WTC11 (cell line): ENCODE measurements at regions not wholly inside any gene's neighbourhood (a gene's known extent, or its start where the extent isn't known, plus 50 kb on each side); places are given as distances from the start of the nearest gene placed in this dataset.
A peak's percentile ranks its signal among the peaks of the same experiment; 100 is the strongest.

Experiments
- ATAC-seq: fragments of 200-7000 bp; cut with Tn5 transposase; 2 replicates; pipeline ENCODE4 v1.10.0; 2021; ENCODE audit warnings: mild to moderate bottlenecking, moderate library complexity
- CTCF ChIA-PET: fragments of 300-600 bp; sonication (Branson Sonifier 250); formaldehyde crosslinking; loops from one replicate; lab custom pipeline; 2021; ENCODE audit warnings: antibody characterized with exemption; lab: Charles Lee
- POLR2A ChIA-PET: fragments of 350-600 bp; sonication (Branson Sonifier 250); formaldehyde crosslinking; loops from one replicate; lab custom pipeline; 2021; ENCODE audit warnings: antibody characterized with exemption; lab: Charles Lee
- DNase-seq: peaks from one replicate; pipeline ENCODE4 v3.0.0; 2021; ENCODE audit warnings: low spot score
- H3K27ac Mint-ChIP-seq: 2 replicates; pipeline ENCODE4 v1.8.0; 2021; ENCODE audit warnings: mixed read lengths
- H3K27me3 Mint-ChIP-seq: 2 replicates; pipeline ENCODE4 v1.8.0; 2021; ENCODE audit warnings: low read depth, mild to moderate bottlenecking, moderate library complexity, mixed read lengths
- H3K36me3 Mint-ChIP-seq: 2 replicates; pipeline ENCODE4 v1.8.0; 2021; ENCODE audit warnings: mixed read lengths
- H3K4me1 Mint-ChIP-seq: 2 replicates; pipeline ENCODE4 v1.8.0; 2022; ENCODE audit warnings: mixed read lengths
- H3K4me3 Mint-ChIP-seq: 2 replicates; pipeline ENCODE4 v1.8.0; 2021; ENCODE audit warnings: mild to moderate bottlenecking, moderate library complexity, mixed read lengths
- H3K9me3 Mint-ChIP-seq: 2 replicates; pipeline ENCODE4 v1.8.0; 2021; ENCODE audit warnings: mixed read lengths
- AR ChIP-seq: fragments of 250-450 bp; sonication (Bioruptor Pico); IDR thresholded peaks from 2 replicates; pipeline ENCODE4 v1.9.0; 2021; ENCODE audit warnings: mild to moderate bottlenecking
- ATF6 ChIP-seq: sonication (generic); formaldehyde crosslinking; IDR thresholded peaks from 2 replicates; pipeline ENCODE4 v1.8.1; 2023; ENCODE audit warnings: mild to moderate bottlenecking, missing genetic modification reagents
- CTCF ChIP-seq: fragments of 200-600 bp; IDR thresholded peaks from 2 replicates; pipeline ENCODE4 v1.8.0; 2022; ENCODE audit warnings: antibody characterized with exemption
- E2F5 ChIP-seq: sonication (generic); formaldehyde crosslinking; IDR thresholded peaks from 2 replicates; pipeline ENCODE4 v1.8.1; 2022; ENCODE audit warnings: mild to moderate bottlenecking, moderate library complexity, missing genetic modification reagents
- FOXP1 ChIP-seq: sonication (generic); formaldehyde crosslinking; IDR thresholded peaks from 2 replicates; pipeline ENCODE4 v1.8.0; 2022; ENCODE audit warnings: missing genetic modification reagents, mild to moderate bottlenecking, moderate library complexity, borderline replicate concordance
- GABPB1 ChIP-seq: sonication (generic); formaldehyde crosslinking; IDR thresholded peaks from 2 replicates; pipeline ENCODE4 v1.8.1; 2023; ENCODE audit warnings: mild to moderate bottlenecking, missing genetic modification reagents
- HMGA2 ChIP-seq: fragments of 250-450 bp; sonication (Bioruptor Pico); IDR thresholded peaks from 2 replicates; pipeline ENCODE4 v1.4.0; 2021; ENCODE audit warnings: mild to moderate bottlenecking, moderate library complexity
- HMGXB4 ChIP-seq: sonication (generic); formaldehyde crosslinking; IDR thresholded peaks from 2 replicates; pipeline ENCODE4 v1.8.1; 2023; ENCODE audit warnings: mild to moderate bottlenecking, moderate library complexity, missing genetic modification reagents
- NR3C1 ChIP-seq: sonication (generic); formaldehyde crosslinking; conservative IDR thresholded peaks from 2 replicates; pipeline ENCODE4 v1.8.1; 2023; ENCODE audit warnings: low read depth, mild to moderate bottlenecking, missing genetic modification reagents
- PRRX2 ChIP-seq: fragments of 250-450 bp; sonication (Bioruptor Pico); IDR thresholded peaks from 2 replicates; pipeline ENCODE4 v1.8.0; 2021; ENCODE audit warnings: mild to moderate bottlenecking
- RELA ChIP-seq: sonication (generic); formaldehyde crosslinking; IDR thresholded peaks from 2 replicates; pipeline ENCODE4 v1.8.1; 2022; ENCODE audit warnings: missing genetic modification reagents, mild to moderate bottlenecking, borderline replicate concordance
- SMAD4 ChIP-seq: sonication (generic); formaldehyde crosslinking; IDR thresholded peaks from 2 replicates; pipeline ENCODE4 v1.8.0; 2022; ENCODE audit warnings: mild to moderate bottlenecking, missing genetic modification reagents
- TCF7 ChIP-seq: sonication (generic); formaldehyde crosslinking; IDR thresholded peaks from 2 replicates; pipeline ENCODE4 v1.8.0; 2022; ENCODE audit warnings: mild to moderate bottlenecking, low read depth, missing genetic modification reagents, moderate library complexity
- TEAD1 ChIP-seq: sonication (generic); formaldehyde crosslinking; IDR thresholded peaks from 2 replicates; pipeline ENCODE4 v1.8.0; 2022; ENCODE audit warnings: mild to moderate bottlenecking, missing genetic modification reagents
- ZNF138 ChIP-seq: sonication (generic); formaldehyde crosslinking; conservative IDR thresholded peaks from 2 replicates; pipeline ENCODE4 v1.8.1; 2022; ENCODE audit warnings: mild to moderate bottlenecking, moderate library complexity, missing genetic modification reagents
- ZNF317 ChIP-seq: sonication (generic); formaldehyde crosslinking; IDR thresholded peaks from 2 replicates; pipeline ENCODE4 v1.8.1; 2023; ENCODE audit warnings: low read depth, mild to moderate bottlenecking, moderate library complexity, missing genetic modification reagents, borderline replicate concordance
- ZNF512 ChIP-seq: sonication (generic); formaldehyde crosslinking; IDR thresholded peaks from 2 replicates; pipeline ENCODE4 v1.8.1; 2022; ENCODE audit warnings: missing genetic modification reagents, borderline replicate concordance
- ZSCAN18 ChIP-seq: fragments of 250-450 bp; sonication (Bioruptor Pico); IDR thresholded peaks from 2 replicates; pipeline ENCODE4 v2.1.2; 2022; ENCODE audit warnings: mild to moderate bottlenecking, moderate library complexity

GRCh38 chr6:113352029-113352801 is 504.9 kb upstream of the MARCKS start:
- Mint-ChIP-seq H3K27ac (no peak overlapping the region), H3K27me3 (no peaks in the 10 kb centered on the region), H3K36me3 (no peaks in the 10 kb centered on the region), H3K4me1 (no peaks in the 10 kb centered on the region), H3K9me3 (no peaks in the 10 kb centered on the region), H3K4me3 (no peak overlapping the region)
- ChIA-PET CTCF (no interaction called here), POLR2A (no interaction called here)
- ATAC-seq: no peak
- DNase-seq: no peak
- TF ChIP-seq ZNF317 (no peak), HMGA2 (no peak), TEAD1 (CRISPR knock-in tag) (no peak), GABPB1 (CRISPR knock-in tag) (peak; percentile 75), NR3C1 (no peak), E2F5 (CRISPR knock-in tag) (no peak)

- ATAC-seq (no peak), DNase-seq (no peak)
- CTCF ChIA-PET: no interaction called here
- Mint-ChIP-seq H3K27ac (no peak overlapping the region), H3K27me3 (no peaks in the 10 kb centered on the region), H3K4me1 (no peaks in the 10 kb centered on the region), H3K4me3 (no peak overlapping the region), H3K36me3 (no peaks in the 10 kb centered on the region), H3K9me3 (no peaks in the 10 kb centered on the region)
- TF ChIP-seq CTCF: no peak
- TF ChIP-seq SMAD4 (CRISPR knock-in tag): no peak
- no peak for TF ChIP-seq PRRX2 (CRISPR knock-in tag)
- TF ChIP-seq NR3C1: no peak
- no peak for TF ChIP-seq ATF6 (CRISPR knock-in tag)
- POLR2A ChIA-PET: no interaction called here
Observed at GRCh38 chr6:113352831-113353230, 504.3 kb upstream of the MARCKS start.

GRCh38 chr6:113353392-113353791 is 503.8 kb upstream of the MARCKS start:
- H3K27ac Mint-ChIP-seq: no peak overlapping the region
- CTCF ChIA-PET: no interaction called here
- no peaks in the 10 kb centered on the region for H3K36me3 Mint-ChIP-seq
- no peaks in the 10 kb centered on the region for H3K27me3 Mint-ChIP-seq
- POLR2A ChIA-PET: no interaction called here
- H3K4me3 Mint-ChIP-seq: no peak overlapping the region
- no peaks in the 10 kb centered on the region for H3K4me1 Mint-ChIP-seq
- TF ChIP-seq HMGXB4 (CRISPR knock-in tag) (no peak), TCF7 (CRISPR knock-in tag) (no peak), PRRX2 (CRISPR knock-in tag) (no peak), AR (no peak), ZNF138 (CRISPR knock-in tag) (no peak), ZNF512 (CRISPR knock-in tag) (no peak), RELA (CRISPR knock-in tag) (no peak), NR3C1 (no peak), FOXP1 (CRISPR knock-in tag) (no peak), GABPB1 (CRISPR knock-in tag) (no peak), ZSCAN18 (CRISPR knock-in tag) (no peak)
- ATAC-seq (no peak), DNase-seq (no peak)
- H3K9me3 Mint-ChIP-seq: no peaks in the 10 kb centered on the region
